ENCODE measurements at regions not wholly inside any gene's neighbourhood (a gene's known extent, or its start where the extent isn't known, plus 50 kb on each side); places are given as distances from the start of the nearest gene placed in this dataset.
"Not testable (repeated sequence)": the region's sequence is repeated elsewhere in the genome, so short reads cannot be mapped to it uniquely, and the experiment has no call there.

DNA sequence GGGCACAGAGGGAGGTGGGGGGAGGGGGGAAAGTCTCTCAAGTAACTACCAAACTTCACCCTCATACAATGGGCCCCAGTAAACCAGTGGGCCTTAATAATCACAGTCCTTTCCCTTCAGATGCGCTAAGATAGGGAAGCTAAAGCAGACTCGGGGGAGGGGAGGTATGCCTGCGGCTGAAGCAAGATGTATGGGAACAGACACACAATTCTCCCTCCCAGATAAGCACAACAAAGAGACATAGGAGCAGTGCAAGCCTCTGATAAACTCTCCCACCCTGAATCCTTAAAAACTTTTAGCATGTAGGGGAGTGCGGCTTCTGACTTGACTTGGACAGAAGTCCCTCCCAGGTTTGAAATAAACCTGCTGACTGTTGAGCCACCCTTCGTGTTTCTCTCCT, 54.7 kb downstream of the PROP1 start:
- not testable (repeated sequence) for DNase-seq (ENCODE audit: extremely low read depth, low read depth)

DNA sequence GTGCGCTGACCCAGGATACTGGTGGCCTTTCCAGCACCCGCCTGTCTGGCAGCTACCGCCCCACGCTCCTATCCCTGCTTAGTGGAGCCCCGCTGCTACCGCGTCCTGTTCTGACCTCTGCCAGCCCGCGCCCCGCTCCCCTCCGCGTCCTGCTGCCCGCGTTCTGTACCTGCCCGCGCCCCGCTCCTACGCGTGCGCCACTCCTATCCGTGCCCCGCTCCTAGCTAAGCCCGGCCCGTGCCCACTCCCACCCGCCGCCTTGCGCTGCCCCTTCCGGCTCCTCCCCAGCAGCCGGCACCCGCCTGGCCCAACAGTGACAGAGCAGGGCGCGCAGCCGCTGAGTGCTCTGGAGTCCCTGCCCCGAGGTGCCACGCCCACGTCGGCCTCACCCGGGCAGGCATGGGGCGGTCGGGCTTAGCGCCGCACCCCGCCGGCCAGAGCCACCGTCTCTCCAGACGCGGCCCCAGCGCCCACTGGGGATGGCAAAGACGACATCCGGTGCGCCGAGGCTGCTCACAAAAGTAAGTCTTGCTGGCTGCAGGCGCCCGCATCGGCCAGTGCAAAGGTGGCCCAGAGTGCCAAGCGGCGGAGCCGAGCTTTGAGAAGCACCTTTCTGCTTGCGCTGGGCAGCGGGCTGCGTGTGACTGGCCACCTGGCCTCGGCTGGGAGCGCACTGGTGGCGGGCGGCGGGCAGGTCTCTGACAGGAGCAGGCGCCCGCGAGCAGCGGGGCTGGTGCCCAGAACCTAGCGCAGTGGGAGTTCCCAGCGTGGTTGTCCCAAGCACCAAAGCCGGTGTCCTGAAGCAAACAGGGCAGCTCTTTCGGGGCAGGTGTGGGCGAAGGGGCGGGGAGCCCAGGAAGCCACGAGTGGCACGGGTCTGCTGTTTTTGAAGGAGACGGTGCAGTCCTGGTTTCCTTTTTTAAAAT, 56.5 kb downstream of the PROP1 start:
- not testable (repeated sequence) for DNase-seq (ENCODE audit: extremely low read depth, low read depth)

DNA sequence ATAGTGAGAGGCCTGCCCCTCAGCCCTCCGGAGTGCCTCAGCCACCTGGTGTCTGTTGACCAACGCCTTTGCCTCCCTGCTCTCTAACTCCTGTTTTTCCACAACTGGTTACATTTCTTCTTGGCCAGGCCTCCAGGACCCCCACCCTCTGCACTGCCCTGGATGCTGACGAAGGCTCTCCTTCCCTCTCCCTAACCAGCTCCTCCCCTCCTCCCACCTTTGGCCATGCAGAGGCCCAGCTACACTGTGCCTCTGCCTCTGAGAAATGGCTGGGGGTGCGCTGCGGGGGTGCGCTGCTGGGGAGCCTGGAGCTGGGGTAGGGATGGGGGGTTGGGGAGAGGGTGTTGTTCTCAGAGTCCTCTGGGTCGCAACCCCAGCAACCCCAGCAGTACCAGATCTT, 57.3 kb downstream of the PROP1 start:
- DNase-seq (ENCODE audit: extremely low read depth, low read depth): not testable (repeated sequence)

DNA sequence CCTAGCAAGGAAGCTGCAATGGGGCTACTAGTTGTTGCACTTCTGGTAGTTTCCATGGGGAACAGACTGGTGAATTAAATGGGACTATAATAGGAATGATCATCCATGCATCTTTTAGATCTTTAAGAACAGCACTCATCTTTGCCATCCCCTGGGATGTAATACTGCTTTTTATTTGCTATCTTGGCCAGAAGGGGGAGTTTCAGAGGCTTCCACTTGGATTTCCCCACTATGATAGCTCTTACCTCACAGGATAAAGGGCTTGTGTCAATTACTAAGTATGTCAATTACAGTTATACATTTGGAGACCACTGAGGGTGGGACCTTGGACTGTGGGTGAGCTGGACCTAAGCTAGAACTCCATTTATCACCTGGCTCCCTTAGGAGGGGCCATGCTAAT, 61.8 kb downstream of the PROP1 start:
- not testable (repeated sequence) for DNase-seq (ENCODE audit: extremely low read depth, low read depth)
- TF ChIP-seq, protein P1, sequence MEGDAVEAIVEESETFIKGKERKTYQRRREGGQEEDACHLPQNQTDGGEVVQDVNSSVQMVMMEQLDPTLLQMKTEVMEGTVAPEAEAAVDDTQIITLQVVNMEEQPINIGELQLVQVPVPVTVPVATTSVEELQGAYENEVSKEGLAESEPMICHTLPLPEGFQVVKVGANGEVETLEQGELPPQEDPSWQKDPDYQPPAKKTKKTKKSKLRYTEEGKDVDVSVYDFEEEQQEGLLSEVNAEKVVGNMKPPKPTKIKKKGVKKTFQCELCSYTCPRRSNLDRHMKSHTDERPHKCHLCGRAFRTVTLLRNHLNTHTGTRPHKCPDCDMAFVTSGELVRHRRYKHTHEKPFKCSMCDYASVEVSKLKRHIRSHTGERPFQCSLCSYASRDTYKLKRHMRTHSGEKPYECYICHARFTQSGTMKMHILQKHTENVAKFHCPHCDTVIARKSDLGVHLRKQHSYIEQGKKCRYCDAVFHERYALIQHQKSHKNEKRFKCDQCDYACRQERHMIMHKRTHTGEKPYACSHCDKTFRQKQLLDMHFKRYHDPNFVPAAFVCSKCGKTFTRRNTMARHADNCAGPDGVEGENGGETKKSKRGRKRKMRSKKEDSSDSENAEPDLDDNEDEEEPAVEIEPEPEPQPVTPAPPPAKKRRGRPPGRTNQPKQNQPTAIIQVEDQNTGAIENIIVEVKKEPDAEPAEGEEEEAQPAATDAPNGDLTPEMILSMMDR (IDR thresholded peaks at IDR 0.05; ENCODE audit: low read depth, low read length): peak; percentile 7

DNA sequence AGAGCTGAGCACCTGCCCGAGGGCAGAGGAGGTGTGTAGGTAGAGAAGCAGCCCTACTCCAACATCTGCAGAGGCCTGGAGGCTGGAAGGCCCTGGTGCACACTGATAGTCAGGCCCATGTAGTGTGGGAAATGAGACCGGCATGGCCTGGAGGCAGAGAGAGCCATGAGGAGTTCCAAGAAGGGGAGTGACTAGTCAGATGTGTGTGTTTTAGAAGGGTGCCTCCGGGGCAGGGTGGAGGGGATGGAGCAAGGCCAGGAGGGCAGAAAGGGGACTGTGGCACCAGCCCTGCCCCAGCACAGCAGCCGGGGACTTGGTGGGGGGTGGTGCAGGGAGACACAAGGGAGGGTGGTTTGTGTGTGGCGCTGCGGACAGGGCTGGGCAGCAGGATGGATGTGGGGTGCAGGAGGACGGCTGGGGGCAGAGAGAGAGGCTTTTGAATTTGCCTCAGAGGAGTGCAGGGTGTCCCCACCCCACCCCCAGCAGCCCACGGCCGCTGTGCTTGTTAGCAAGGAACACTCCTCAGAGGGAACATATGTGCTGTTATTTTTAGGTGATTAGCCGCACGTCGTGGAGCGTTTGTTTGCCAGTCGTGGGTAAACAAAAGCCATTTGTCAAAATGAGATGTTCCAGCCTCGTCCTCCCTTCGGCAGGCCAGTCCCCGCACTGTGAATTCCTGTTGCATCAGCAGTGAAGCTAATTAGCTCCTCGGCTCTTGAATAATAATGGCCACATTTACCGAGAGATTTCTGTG, 65.6 kb downstream of the PROP1 start:
- DNase-seq (ENCODE audit: extremely low read depth, low read depth): not testable (repeated sequence)

DNA sequence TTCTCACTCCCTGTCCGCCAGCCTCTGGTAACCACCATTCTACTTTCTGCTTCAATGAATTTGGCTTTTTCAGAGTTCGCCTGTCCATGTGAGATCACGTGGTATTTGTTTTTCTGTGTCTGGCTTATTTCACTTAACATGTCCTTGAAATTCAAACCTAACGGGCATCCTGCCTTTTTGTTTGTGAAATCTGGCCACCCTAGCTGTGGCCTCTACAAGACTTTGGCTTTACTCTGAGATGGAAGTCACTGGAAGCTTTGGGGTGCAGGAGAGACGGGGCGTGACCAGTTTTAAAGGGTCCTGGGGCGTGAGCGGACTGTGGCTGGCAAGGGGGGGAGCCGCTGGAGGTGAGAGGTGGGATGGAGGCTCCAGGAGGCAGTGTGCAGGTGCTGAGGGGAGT, 66.4 kb downstream of the PROP1 start:
- DNase-seq (ENCODE audit: extremely low read depth, low read depth): not testable (repeated sequence)

DNA sequence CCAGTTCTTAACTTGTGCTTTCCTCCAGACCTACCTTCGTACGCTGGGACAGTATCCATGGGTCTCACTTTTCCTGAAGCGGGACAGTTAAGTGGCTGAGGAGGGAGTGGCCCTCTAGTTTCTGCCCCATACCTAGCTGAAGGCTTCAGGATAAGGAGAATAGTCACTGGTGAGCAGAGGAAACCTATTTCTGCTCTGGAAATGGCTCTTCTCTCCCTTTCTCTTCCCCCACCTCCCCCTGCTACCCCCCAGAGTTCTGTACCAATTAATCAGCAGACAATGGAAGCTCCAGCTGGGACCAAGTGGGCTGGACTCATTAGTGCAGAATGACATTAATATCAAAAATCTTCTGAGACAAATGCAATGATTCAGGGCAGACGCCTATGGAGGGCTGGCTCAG, 68.5 kb downstream of the PROP1 start:
- not testable (repeated sequence) for DNase-seq (ENCODE audit: extremely low read depth, low read depth)

DNA sequence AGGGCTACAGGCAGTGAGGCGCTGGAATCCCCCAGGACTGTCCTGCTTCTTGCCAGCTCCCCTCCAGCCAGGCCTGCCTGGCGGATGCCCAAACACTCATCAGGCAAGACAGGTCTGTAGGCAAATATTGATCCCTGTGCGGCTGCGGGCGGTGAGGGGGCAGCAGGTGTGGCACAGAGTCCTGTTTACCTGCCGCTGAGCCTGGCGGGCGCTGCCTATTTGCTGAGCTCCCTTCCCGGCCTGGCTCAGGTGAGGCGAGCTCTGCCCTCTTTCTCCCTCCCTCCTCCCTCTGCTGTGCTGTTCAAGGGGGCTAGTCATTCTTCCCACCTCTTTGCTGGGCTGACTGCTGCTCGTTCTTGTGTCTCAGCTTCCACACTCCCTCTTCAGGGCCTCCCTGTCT, 71.5 kb downstream of the PROP1 start:
- DNase-seq (ENCODE audit: extremely low read depth, low read depth): not testable (repeated sequence)

DNA sequence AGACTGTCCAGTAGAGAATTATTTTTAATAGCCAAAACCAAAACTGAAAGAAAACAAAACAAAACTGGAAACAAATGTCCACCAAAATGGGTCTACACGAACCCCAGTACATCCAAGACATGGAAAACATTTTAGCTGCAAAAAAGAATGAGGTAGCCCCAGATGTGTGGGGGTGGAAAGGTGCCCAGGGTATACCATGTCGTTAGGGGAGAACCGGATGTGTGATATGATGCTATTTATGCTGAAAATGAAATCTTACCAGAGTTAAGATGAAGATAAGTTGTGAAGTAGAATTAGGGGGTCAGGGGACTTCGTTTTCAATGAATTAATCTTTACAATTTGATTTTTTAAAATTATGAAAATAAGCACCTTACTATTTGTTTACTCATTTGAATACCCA, 72.2 kb downstream of the PROP1 start:
- DNase-seq (ENCODE audit: extremely low read depth, low read depth): not testable (repeated sequence)

DNA sequence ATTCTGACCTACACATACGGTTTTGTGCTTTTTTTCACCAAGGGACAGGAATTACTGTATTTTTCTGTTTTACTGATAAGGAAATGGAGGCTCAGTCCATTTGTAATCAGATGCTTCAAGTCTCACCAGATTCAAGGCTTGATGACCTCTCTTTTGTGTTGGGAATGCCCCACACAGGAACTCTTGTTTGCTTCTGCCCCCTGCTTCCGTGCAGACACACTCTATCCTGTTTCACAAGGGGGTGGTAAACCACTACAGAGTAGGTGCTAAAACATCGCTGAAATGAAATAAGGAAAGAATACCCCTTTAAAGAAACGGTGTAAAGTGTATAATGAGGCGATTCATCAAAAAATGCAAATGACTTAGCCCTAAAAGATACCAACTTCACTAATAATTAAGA, 72.9 kb downstream of the PROP1 start:
- DNase-seq (ENCODE audit: extremely low read depth, low read depth): not testable (repeated sequence)

DNA sequence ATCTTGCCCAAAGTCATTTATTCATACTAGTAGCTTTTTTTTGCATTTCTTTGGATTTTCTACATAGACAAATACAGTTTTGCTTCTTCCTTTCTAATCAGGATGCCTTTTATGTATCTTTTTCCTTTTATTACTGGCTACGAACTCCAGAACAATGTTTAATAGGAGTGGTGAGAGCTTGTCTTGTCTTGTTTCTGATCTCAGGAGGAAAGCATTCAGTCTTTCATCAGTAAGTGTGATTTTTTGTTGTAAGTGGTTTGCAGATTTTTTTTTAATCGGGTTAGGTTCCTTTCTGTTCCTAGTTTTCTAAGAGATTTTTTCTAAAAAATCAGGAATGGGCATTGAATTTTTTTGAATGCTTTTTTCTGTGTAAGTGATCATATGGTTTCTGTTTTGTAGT, 86.8 kb downstream of the PROP1 start:
- DNase-seq (ENCODE audit: extremely low read depth, low read depth): not testable (repeated sequence)

DNA sequence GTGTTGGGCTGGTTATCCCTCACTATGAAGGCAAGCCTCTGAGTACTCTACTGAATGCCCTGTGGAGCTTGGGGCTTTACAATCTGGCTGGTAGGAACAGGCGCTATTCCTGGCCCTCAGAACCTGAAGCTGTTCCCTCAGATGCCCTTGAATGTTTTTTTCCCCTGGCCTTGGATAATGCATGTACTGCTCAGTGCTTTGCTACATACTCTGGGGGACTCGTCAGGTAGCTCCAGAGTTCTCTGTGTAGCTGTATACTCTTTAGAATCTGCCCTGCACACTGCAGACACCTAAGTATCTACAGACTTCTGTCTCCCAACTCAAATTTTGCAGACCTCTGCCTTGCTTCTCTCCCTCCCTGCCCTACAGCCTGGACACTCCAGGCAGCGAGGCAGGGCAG, 93.2 kb downstream of the PROP1 start:
- DNase-seq (ENCODE audit: extremely low read depth, low read depth): not testable (repeated sequence)

DNA sequence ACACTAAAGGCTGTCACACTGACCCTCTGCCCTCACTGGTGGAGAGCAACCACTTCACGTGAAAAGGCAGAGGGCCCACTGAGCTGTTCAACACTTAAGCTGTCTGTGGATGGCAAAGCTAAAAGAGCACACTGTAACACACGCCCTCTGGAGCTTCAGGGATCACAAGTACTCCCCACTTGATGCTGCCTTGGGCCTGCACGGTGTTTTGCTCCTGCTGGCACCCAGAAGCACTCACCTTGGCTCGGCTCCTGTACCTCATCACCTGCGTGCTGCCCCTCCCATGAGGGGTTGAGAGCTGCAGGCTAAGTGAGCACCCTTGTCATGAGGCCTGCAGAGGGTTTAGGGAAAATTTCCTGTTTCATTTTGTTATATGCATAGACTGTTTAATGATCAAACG, 96.0 kb downstream of the PROP1 start:
- DNase-seq (ENCODE audit: extremely low read depth, low read depth): not testable (repeated sequence)

DNA sequence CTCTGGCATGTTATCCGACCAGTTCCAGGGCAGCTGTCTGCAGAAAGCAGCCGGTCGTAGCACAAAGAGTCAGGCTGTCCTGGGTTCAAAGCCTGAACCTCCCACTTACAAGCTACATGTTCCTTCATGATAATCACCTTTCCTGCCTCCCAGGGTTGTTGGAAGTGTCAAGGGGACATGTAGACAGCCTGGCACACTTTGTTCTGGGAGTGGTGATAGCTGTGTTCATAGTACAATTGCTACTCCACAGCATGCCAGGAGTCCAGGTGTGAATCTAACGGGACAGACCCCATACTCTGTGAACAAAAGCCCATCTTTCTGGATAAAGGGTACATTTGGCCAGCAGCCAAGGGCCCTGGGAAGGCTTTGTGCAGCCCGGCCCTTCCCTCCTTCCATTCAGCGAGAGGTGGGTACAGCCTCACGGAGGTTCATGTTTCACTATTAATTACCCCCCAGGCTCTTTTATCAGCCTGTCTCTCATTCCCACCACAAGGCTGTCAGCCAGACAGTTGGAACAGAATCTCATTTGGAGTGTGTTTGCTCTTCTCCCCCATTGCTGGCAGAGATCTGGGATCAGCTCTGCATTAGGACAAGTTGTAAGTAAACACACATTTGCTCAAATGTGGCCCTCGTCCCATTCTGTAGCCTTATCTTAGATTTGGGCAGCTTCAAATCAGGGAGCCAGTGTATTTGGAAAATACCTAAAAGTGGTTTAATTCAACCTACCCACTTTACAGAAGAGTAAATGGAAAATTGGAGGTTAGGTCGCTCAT, 101.2 kb downstream of the PROP1 start:
- DNase-seq (ENCODE audit: extremely low read depth, low read depth): not testable (repeated sequence)

DNA sequence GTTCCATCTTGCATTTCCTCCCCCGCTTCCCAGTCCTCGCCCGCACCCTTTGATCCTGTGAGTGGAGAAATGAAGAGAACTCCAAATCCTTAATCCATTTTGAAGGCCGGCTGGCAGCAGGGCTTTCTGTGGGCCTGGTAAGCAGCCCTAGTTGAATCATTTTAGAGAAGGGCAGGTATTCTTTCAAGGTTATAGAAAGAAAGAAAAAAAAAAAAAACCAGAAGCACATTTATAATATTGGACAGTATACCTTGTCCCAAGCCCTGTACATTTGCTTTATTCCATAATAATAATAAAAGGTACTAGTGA, 103.7 kb downstream of the PROP1 start:
- DNase-seq (ENCODE audit: extremely low read depth, low read depth): not testable (repeated sequence)

DNA sequence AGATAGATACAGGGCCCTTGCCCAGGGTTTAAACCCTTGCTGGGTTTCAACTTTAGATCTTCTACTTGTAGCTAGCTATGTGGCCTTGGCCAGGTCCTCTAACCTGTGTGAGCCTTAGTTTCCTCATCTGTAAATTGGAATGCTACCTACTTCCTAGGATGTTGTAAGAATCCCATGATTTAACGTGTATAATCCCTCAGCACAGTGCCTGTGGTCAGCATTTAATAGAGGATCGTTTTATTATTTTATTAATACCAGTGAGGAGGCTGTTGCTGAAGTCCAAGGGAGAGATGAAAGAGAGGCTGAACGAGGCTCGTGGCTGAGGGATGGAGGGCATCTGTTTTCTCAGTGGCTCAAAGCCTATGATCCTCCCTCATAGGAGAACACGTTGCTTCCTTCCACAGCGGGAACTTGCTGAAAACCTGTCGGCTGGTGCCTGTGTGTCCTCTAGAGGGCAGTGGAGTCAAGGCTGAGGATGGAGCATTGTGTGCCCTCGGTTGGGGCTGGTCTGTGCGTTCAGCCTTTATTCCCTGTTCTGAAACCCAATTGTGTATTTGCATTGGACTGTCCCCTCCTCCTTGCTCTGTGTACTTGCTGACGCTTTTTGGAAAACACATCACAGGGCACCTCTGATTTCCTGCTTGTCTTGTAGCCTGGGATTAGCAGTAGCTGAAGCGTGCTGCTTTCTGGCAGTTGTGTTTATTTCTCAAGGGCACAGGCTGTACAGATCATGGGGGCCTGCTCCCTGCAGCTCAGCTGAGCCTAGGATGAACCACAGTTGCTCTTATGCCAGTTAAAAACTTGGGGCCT, 104.3 kb downstream of the PROP1 start:
- DNase-seq (ENCODE audit: extremely low read depth, low read depth): not testable (repeated sequence)

DNA sequence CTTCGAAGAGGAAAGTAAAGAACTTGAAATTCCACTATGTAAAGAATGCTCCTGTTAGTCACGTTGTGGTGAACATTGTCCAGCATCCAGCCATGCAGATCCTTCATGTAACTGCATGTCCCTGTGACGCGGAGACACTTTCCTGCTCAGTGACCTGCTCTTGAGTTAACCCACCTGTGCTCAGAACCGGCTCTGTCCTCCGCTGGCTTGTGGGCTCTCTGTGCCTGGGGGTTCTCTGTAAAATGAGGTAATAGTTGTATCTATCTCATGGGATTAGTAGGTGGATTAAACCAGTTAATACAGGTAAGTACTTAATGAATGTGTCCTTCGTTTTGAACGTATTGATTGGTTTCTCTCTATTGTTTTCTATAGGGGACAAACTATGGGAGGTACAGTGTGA, 100.6 kb upstream of the FAM153A start:
- DNase-seq (ENCODE audit: extremely low read depth, low read depth): not testable (repeated sequence)

DNA sequence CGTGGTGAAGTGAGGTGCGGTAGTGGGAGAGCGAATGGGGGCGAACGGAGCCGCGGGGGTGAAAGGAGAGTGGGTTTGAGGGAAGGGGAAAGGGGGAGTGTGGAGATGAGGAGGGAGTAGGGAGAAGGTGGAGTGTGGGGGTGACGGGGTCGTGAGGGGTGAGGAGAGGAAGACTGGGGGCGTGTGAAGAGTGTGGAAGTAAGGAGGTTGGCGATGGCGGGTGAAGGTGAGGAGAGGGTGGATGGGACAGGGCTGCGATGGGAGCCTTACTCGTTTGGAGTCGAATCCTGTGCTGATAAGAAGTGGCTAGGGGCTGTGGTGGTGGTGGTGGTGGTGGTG, 93.2 kb upstream of the FAM153A start:
- DNase-seq (ENCODE audit: extremely low read depth, low read depth): not testable (repeated sequence)

Measured in AG09319 (cell line).